HG02759 (cell line): ENCODE measurements at regions not wholly inside any gene's neighbourhood (a gene's known extent, or its start where the extent isn't known, plus 50 kb on each side); places are given as distances from the start of the nearest gene placed in this dataset.
"Not testable (repeated sequence)": the region's sequence is repeated elsewhere in the genome, so short reads cannot be mapped to it uniquely, and the experiment has no call there.

Source experiments
- ATAC-seq: cut with Tn5 transposase; IDR thresholded peaks from one replicate; pipeline ENCODE4 v1.9.1; 2021; ENCODE audit warnings: mild to moderate bottlenecking, moderate library complexity; ENCODE audit not compliant: unreplicated experiment

- ATAC-seq, result no peak
Observed at GRCh38 chr6:68238097-68238601, 396.9 kb upstream of the ADGRB3 start.

- ATAC-seq, result no peak
Observed at GRCh38 chr6:68237205-68237604, 397.9 kb upstream of the ADGRB3 start.

DNA sequence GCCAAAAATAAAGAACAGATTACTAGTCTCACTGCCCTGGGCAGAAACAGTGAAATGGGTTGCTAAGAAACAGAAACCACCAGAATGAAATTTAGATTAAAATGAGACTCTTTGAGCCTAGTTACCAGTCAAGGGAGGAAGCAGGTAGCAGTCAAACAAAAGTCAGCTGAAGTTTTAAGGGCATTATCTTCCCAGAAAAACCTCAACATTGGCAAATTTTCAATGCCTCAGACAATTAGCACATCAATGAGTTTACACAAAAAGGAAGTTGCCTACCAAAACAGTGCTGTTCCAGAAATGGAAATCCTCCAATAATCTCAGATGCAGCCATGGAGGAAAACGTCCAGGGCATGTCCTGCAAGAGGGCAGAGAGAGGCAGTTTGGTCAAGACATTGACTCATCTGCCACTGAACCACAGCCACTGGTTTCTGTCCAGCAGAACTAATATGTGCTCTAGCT is 399.7 kb upstream of the ADGRB3 start:
- no peak for ATAC-seq

DNA sequence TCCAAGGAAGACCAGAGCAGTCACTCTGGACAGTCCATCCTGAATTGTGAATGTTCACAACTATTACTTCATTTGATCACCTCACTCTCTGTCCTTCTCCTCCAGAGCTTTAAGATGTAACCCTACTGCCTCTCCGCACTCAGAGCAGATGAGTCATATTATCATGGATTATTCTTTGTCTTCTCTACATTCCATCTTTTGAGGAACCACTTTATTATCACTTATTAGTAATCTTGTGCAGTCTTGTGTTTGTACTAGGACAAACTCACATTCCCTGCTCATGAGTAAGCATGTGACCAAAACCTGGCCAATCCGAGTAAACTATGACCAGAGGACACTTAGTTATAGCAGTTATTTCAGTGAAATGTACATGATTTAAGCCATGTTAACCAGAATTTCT is 401.5 kb upstream of the ADGRB3 start:
- ATAC-seq, result no peak

DNA sequence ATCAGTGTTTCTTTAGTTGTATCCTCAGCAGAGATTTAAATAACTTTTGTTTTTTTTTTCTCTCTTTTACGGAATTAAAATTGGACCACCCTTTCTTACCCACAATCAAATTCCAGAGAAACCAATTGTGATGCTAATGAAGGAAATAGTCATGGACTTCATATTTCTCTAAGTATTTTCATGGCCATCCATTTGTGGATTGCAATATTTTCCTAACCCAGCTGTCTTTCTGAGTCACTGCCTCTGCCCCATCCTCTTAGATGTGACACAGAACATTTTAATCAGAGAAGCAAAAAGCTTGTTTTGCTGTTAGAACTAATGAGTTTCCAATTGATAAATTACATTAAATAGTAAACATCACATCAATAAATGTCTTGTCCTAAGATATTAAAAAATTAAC is 405.5 kb upstream of the ADGRB3 start:
- no peak for ATAC-seq

GRCh38 chr6:68226460-68226859 is 408.6 kb upstream of the ADGRB3 start:
- no peak for ATAC-seq

DNA sequence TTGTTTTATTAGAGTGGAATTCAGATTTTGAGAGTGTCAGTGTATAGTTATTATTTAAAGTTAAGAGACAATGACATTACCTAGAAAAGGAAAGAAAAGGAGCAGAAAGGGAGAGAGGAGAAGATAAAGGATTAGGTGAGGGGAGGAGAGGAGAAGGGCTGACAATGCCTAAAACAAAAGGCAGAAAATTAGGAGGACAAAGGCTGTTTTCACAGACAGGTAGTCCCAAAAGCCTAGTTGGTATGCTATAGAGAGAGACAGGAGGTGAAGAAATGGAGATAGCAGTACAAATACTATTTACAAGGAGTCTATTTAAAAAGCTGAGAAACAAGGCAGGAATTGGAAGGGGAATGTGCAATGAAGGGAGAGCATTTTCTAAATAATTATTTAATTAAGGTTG is 409.4 kb upstream of the ADGRB3 start:
- no peak for ATAC-seq

- ATAC-seq, result no peak
Observed at GRCh38 chr6:68211242-68211795, 423.8 kb upstream of the ADGRB3 start.

DNA sequence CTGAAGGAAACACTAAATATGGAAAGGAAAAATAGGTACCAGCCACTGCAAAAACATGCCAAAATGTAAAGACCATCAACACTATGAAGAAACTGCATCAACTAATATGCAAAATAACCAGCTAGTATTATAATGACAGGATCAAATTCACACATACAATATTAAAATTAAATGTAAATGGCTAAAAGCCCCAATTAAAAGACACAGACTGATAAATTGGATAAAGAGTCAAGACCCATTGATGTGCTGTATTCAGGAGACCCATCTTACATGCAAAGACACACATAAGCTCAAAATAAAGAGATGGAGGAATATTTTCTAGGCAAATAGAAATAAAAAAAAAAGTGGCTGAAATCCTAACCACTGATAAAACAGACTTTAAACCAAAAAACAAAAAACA is 427.5 kb upstream of the ADGRB3 start:
- ATAC-seq, result not testable (repeated sequence)

DNA sequence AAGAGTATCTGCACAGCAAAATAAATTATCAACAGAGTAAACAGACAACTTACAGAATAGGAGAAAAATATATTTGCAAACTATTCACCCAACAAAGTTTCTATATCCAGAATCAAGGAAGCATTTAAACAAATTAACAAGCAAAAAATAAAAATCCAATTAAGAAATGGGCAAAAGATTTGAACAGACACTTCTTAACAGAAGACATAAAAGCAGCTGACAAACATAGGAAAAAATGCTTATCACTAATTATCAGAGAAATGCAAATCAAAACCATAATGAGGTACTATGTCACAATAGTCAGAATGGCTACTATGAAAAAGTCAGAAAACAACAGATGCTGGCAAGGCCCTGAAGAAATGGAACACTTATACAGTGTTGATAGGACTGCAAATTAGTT is 434.2 kb upstream of the ADGRB3 start:
- ATAC-seq, result no peak

GRCh38 chr6:68197356-68197755 is 437.7 kb upstream of the ADGRB3 start:
- no peak for ATAC-seq

- ATAC-seq, result peak; percentile 49
Observed at GRCh38 chr6:68196645-68197044, 438.4 kb upstream of the ADGRB3 start.

GRCh38 chr6:68195753-68196152 is 439.3 kb upstream of the ADGRB3 start:
- ATAC-seq, result not testable (repeated sequence)

DNA sequence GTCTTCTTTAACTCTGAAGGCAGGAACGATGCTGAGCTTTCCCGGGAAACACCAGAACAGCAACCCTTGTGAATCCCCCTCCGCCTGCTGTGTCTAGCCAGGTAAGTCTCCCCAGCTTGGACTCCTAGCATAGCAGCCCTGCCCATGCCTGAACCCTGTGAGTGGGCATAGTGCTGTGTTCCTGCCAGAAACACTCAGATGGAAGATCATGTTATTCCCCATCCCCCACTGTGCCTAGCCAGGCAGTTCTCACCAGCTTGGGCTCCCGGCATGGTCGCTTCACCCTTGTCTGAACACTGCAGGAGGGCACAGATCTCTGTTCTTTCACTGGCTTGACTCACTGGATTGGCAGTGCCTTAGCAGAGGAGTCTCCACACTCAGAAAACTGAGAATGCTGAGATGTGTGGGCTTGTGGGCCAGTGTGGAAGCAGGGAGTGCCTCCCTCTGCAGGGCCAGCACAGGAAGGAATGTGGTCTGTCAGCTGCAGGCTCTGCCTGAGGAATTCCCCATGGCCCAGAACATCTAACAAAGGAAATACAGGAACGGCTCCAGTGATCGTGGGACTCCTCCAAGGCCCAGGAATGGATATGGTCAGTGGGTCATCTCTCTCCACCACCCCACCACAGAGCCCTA is 440.1 kb upstream of the ADGRB3 start:
- no peak for ATAC-seq

- no peak for ATAC-seq
Observed at GRCh38 chr6:68192988-68193387, 442.1 kb upstream of the ADGRB3 start.

DNA sequence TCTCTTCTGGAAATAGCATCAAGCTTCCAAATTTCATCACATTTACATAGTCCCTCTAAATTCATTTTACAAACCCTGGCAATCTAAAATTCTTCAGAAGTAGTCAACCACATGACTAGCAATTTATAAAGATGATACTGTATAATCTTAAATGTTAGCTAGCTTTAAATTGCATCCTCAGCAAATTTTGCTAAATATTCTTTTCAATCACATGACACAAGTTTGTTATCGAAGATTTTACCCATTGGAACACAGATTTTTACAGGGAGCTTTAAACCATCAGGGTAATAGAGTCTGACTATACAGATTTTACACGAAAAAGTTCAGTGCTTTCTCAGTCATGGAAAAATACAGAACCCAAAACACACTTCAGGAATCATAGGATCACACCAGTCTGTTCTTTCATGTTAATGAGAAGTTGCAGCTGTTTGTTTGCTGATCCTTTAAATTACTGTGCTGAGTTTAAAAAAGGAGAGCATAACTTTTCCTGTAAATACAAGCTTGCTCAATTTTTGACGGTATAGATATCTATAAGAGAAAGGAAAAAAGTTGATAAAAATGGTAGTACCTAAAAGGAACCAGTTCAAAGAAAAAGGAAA is 445.8 kb upstream of the ADGRB3 start:
- ATAC-seq, result no peak

DNA sequence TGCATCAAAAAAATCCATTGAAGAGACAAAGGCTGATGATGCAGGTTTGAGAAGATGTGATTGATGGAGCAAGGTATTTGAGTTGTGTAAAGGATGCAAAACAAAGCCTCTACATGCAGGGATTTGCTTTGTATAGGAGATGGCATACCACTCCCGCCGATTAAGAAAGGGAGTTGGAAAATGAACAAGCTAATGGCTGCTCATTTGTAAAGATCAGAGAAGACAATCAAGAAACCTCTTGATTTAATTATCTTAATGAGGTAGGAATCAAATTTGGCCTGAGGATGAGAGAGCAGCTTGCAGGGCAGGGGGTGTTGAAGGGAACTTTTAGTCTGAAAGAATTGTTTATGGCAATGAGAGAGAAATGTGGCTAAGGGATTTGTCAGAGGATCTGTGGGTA is 448.2 kb upstream of the ADGRB3 start:
- no peak for ATAC-seq

GRCh38 chr6:68182386-68182785 is 452.7 kb upstream of the ADGRB3 start:
- ATAC-seq, result no peak

GRCh38 chr6:68181027-68181426 is 454.1 kb upstream of the ADGRB3 start:
- ATAC-seq, result not testable (repeated sequence)

- ATAC-seq, result no peak
Observed at GRCh38 chr6:68173616-68174015, 461.5 kb upstream of the ADGRB3 start.

- ATAC-seq, result no peak
Observed at GRCh38 chr6:68169922-68170321, 465.2 kb upstream of the ADGRB3 start.

- no peak for ATAC-seq
Observed at GRCh38 chr6:68167604-68168003, 467.5 kb upstream of the ADGRB3 start.
